HL-60 (cell line): ENCODE measurements at regions not wholly inside any gene's neighbourhood (a gene's known extent, or its start where the extent isn't known, plus 50 kb on each side); places are given as distances from the start of the nearest gene placed in this dataset.

Source experiments
- DNase-seq, 2 experiments: peaks; one replicate each; pipeline ENCODE4 v3.0.0-alpha.2; 2010 to 2020; ENCODE audit warnings: low read depth in 1 of 2, low spot score in 1 of 2
- H3K27ac ChIP-seq: fragments of 250-450 bp; sonication (Bioruptor Pico); replicated peaks from 2 replicates; pipeline ENCODE4 v1.5.1; 2020; ENCODE audit warnings: mild to moderate bottlenecking, moderate library complexity
- H3K27me3 ChIP-seq: fragments of 250-450 bp; sonication (Bioruptor Pico); 2 replicates; pipeline ENCODE4 v1.5.1; 2021; ENCODE audit warnings: mild to moderate bottlenecking, moderate library complexity; ENCODE audit not compliant: insufficient read depth, poor library complexity, severe bottlenecking
- H3K4me3 ChIP-seq: replicated peaks from 2 replicates; pipeline ENCODE4 v1.5.1; 2011; ENCODE audit warnings: mild to moderate bottlenecking, control low read depth, low read length; ENCODE audit not compliant: insufficient read depth
- CTCF ChIP-seq: IDR thresholded peaks from one replicate; pipeline ENCODE4 v1.5.1; 2011; ENCODE audit warnings: low read length, control low read depth, inconsistent platforms; ENCODE audit not compliant: insufficient read depth
- GABPA ChIP-seq: IDR thresholded peaks from 2 replicates; pipeline ENCODE4 v1.6.1; 2012; ENCODE audit warnings: low read depth
- POLR2AphosphoS5 ChIP-seq: IDR thresholded peaks from 2 replicates; pipeline ENCODE4 v1.6.1; 2012; ENCODE audit warnings: low read depth
- REST ChIP-seq: IDR thresholded peaks from 2 replicates; pipeline ENCODE4 v1.6.1; 2012; ENCODE audit warnings: low read depth; ENCODE audit not compliant: insufficient replicate concordance
- SPI1 ChIP-seq: IDR thresholded peaks from 2 replicates; pipeline ENCODE4 v1.6.1; 2012; ENCODE audit warnings: low read depth, mild to moderate bottlenecking, borderline replicate concordance

DNA sequence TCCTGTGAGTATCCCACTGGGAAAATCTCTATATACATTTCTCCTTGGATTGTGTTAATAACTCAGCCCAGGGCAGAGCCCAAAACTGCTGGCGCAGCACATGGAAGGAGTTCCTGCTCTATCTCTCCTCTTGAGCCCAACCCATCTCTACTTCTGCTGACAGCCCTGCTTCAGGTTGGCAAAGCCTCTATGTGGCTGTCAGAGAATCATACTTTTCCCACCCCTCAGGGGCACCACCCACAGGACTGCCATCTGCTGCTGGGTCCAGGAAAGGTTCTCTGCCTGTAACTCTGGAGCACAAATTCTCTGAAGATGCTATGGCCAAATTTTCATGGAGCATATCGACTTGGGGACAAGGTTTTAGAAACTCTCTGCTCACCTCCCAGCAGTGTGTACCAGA is 278.5 kb upstream of the EMCN start:
- H3K4me3 ChIP-seq, result no peak overlapping the region
- H3K27ac ChIP-seq, result no peak overlapping the region
- no peak for DNase-seq
- no peaks in the 10 kb centered on the region for H3K27me3 ChIP-seq
- TF ChIP-seq SPI1, result no peak
- TF ChIP-seq CTCF, result no peak
- no peak for TF ChIP-seq POLR2AphosphoS5

GRCh38 chr4:100795581-100795980 is 277.8 kb upstream of the EMCN start:
- Histone ChIP-seq H3K4me3 (no peak overlapping the region), H3K27ac (no peak overlapping the region), H3K27me3 (no peaks in the 10 kb centered on the region)
- DNase-seq, result no peak
- TF ChIP-seq GABPA (no peak), CTCF (no peak), POLR2AphosphoS5 (no peak), SPI1 (no peak)

DNA sequence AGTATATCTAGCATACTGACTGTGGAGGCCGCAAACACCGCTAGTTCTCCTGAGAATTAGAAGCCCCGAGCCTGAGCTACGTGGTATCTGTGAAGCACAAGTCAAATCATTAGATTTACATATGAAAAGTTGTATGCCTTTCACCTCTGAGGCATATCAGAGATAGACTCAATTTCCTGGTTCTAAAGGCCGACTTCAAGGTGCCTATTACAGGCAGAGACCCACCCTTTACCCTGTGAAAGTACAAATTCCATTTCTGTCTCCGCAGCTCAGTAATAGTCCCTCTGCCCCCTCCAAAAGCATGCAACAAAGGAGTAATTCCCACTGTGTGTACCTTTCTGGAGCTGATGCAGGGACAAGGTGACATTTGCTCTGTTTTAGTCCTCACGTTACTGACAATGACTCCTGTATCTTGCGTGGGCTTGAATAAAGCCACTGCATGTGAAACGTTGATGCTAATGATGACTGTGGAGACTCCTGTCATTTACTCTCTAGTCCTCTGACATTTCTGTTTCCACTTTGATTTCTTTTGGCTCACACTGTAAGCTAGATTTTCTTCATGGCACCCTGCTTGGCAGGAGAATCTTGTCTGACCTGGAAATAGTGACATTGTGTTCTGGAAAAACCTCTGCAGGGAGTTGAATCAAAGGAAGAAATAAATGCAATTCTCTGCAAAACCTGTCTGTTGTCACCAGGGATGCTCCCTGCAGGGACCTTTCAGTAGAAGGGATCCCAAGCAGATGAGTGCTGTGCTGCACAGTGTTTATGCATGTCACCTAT is 273.2 kb upstream of the EMCN start:
- no peak for DNase-seq
- TF ChIP-seq POLR2AphosphoS5 (no peak), REST (no peak), GABPA (no peak), SPI1 (no peak), CTCF (no peak)
- no peaks in the 10 kb centered on the region for H3K27me3 ChIP-seq
- H3K4me3 ChIP-seq, result no peak overlapping the region
- H3K27ac ChIP-seq, result no peak overlapping the region

DNA sequence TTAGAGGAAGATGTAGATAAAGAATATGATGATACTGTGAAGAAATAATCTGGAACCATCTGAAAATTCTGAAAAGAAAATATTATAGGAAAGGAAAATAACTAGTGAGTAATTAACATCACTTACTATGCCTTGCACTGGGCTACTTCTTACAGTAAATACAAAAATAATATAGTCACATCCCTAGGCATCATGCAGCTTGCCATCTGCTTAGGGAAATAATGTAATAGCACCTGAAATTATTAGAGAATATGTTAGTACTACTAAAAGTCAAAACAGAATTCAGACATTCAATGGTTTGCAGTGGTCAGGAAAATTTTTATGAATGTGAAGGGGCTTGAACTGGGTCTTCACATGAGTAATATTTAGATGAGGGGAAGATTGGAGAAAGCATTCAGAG is 272.2 kb upstream of the EMCN start:
- Histone ChIP-seq H3K4me3 (no peak overlapping the region), H3K27ac (no peak overlapping the region), H3K27me3 (no peaks in the 10 kb centered on the region)
- no peak for DNase-seq
- TF ChIP-seq REST (no peak), CTCF (no peak), SPI1 (no peak), POLR2AphosphoS5 (no peak), GABPA (no peak)
